Frontal cortex (tissue), 4 donors: ENCODE measurements at regions not wholly inside any gene's neighbourhood (a gene's known extent, or its start where the extent isn't known, plus 50 kb on each side); places are given as distances from the start of the nearest gene placed in this dataset. TPM values are rescaled to one million over a fixed set of nuclear protein-coding genes. Genes with fewer than 3 reads are reported as not detected.

ENCODE experiments used
- DNase-seq, 2 donors: peaks; one replicate each; pipeline ENCODE4 v3.0.0; 2012; ENCODE audit warnings: low spot score in 2 of 2
- FAIRE-seq: peaks from 2 replicates; lab custom pipeline; 2012; peaks lifted over from hg19 to GRCh38; lab: Jason Lieb, UNC
- small RNA-seq: library from RNA; depleted of rRNA; stranded (forward); fragments of <200 nt; gene quantifications from one replicate; pipeline ENCODE3, GENCODE V24; 2014
- donor health status: control.
- donor health status: control.
- donor health status: control.

DNA sequence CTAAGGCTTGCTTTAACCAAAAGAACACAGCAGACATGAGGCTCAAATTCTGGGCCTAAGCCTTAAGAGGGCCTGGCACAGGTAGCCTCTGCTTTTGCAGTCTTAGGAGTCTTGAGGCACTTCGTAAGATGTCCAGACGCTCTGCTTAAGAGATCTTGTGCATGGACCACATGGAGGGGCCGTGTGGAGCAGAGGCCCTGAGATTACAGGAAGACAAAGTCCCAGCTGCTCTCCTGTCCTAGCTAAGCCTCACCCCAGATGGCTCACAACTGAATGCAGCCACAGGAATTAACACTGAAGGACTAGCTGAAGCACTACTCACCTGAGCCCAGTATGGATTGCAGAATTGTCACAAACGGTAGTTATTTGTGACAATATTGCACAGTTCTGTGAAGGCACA, 446.0 kb downstream of the PDZRN4 start:
- FAIRE-seq (no peak), DNase-seq (no peak)

DNA sequence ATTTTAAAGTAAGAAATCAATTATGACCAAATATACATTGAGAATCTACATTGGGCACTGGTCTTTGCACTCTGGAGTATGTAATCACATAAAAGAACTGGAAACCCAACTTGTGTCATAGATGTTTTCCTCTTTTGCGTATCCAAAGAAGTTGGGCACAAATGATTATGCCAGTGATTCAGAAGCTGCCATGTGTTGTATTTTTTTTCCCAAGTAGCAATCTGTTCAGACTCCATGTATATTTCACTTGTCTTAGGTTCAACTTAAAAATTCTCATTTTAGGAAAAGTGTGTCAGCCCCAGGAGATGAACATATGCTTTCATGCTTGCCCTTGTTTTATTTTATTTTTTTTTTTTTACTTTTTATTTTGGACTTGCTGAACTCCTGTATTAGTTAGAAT, 441.5 kb downstream of the PDZRN4 start:
- no peak for FAIRE-seq

DNA sequence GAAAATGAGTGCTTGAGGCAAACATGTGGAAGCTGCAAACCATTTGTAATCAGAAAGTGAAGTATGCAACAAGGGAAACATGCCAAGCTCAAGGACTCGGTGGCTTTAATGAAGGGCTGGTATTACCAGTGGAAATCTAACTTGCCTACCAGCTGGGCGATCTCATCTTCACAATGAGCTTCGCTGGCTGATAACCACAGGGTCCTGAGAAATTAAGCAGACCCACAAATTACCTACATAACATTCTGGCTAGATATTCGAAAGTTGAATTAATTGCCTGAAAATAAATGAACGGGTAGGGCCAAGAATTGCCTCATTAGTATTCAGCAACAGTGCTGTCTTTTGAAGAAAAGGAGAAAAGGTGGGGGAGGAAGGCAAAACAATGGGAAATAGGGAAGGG, 439.4 kb downstream of the PDZRN4 start:
- FAIRE-seq (no peak), DNase-seq (no peak)

More for the DNA sequence above, 441.5 kb downstream of the PDZRN4 start:
- DNase-seq, result no peak

DNA sequence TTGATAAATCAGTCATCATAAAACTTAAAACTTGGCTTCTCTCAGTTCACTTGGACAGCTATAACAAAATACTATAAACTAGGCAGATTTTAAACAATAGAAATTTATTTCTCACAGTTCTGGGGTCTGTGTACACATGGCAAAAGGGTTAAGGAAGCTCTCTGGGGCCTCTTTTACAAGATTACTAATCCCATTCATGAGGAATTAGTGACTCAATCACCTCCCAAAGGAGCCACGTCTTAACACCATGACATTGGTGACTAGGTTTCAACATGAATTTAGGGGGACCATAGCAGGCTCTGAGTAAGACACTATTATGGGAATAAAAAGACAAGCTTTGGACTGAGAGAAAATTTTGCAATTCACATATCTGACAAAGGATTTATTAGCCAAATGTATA, 436.5 kb downstream of the PDZRN4 start:
- FAIRE-seq (no peak), DNase-seq (no peak)

Small RNA genes in the stretch of these regions (small RNA-seq; reads per million reads assigned to genes)
- not detected for gene RNA5SP360
